ENCODE measurements at regions not wholly inside any gene's neighbourhood (a gene's known extent, or its start where the extent isn't known, plus 50 kb on each side); places are given as distances from the start of the nearest gene placed in this dataset.

DNA sequence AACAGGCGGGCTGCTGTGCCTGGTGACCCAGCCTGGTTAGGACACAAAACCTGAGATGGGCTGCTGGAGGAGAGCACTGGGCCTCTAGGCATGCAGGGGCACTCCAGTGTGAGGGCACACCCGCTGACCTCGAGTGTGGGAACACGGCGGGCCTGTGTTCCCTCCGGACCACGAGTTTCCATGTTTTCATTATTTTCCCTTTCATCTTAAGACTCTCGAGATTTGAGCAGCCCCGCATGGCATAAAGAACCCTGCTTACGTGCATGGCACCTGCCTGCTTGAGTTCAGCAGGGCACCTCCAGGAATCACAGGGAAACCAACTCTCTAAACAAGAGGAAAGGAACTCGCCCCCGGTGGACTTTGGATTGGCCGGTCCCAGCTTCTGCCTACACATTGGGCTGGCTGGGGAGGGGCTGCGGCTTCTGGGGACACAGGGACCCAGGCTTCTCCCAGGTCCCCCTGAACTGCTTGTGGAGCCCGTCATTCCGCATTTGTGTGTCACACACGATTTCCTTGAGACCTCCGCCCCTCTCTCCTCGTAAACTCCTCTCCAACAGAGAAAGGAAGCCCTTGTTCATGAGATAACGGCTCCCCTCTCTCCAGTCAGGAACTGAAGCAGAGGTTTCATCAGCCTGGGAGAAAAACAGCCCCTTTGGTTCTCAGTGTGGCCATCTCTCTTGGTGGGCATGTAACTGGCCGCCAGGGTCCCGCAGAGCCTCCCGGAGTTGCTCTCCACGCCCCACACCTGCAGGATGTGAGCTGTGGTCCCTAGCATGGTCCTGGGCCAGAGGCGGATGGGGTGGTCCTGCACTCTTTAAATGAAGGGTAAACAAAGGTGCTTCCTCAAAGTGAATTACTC lies 181.8 kb downstream of the TTLL2 start (continued):
- TF ChIP-seq ZNF546 (CRISPR knock-in tag; conservative IDR thresholded peaks at IDR 0.05) (no peak), ZNF251 (CRISPR knock-in tag; IDR thresholded peaks at IDR 0.05) (no peak), MED1 (CRISPR knock-in tag; IDR thresholded peaks at IDR 0.05) (peak; percentile 72), ZFP62 (CRISPR knock-in tag; IDR thresholded peaks at IDR 0.05) (no peak), HNF4G (IDR thresholded peaks at IDR 0.05; ENCODE audit: borderline replicate concordance, low read depth, low read length) (peak; percentile 92), HNF4G (CRISPR knock-in tag; IDR thresholded peaks at IDR 0.05; ENCODE audit: borderline replicate concordance, low read depth) (peak; percentile 94), ZNF17 (CRISPR knock-in tag; IDR thresholded peaks at IDR 0.05) (no peak), NFIC (IDR thresholded peaks at IDR 0.05; ENCODE audit: low read length) (no peak), ISX (CRISPR knock-in tag; conservative IDR thresholded peaks at IDR 0.05) (no peak), RAD51 (IDR thresholded peaks at IDR 0.05; ENCODE audit: borderline replicate concordance) (no peak), KDM5A (IDR thresholded peaks at IDR 0.05; ENCODE audit: borderline replicate concordance, low read length) (no peak), THYN1 (CRISPR knock-in tag; IDR thresholded peaks at IDR 0.05; ENCODE audit: borderline replicate concordance, low read depth) (no peak), ZMYM2 (CRISPR knock-in tag; IDR thresholded peaks at IDR 0.05) (no peak), ZNF660 (CRISPR knock-in tag; IDR thresholded peaks at IDR 0.05; ENCODE audit: borderline replicate concordance, low read depth) (no peak), TCF7L2 (IDR thresholded peaks at IDR 0.05; ENCODE audit: low read depth, low read length) (no peak), RORA (CRISPR knock-in tag; IDR thresholded peaks at IDR 0.05) (no peak), MBD4 (IDR thresholded peaks at IDR 0.05; ENCODE audit: borderline replicate concordance, low read length) (no peak), ZNF841 (CRISPR knock-in tag; IDR thresholded peaks at IDR 0.05; ENCODE audit: borderline replicate concordance) (no peak)
- TF ChIP-seq, protein P1, sequence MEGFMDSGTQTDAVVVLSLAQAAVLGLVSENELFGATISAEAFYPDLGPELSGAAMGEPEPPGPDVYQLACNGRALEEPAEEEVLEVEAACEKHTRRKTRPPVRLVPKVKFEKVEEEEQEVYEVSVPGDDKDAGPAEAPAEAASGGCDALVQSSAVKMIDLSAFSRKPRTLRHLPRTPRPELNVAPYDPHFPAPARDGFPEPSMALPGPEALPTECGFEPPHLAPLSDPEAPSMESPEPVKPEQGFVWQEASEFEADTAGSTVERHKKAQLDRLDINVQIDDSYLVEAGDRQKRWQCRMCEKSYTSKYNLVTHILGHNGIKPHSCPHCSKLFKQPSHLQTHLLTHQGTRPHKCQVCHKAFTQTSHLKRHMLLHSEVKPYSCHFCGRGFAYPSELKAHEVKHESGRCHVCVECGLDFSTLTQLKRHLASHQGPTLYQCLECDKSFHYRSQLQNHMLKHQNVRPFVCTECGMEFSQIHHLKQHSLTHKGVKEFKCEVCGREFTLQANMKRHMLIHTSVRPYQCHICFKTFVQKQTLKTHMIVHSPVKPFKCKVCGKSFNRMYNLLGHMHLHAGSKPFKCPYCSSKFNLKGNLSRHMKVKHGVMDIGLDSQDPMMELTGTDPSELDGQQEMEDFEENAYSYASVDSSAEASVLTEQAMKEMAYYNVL (CRISPR knock-in tag; IDR thresholded peaks at IDR 0.05; ENCODE audit: borderline replicate concordance), result no peak
- TF ChIP-seq, protein P2, sequence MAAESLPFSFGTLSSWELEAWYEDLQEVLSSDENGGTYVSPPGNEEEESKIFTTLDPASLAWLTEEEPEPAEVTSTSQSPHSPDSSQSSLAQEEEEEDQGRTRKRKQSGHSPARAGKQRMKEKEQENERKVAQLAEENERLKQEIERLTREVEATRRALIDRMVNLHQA (CRISPR knock-in tag; IDR thresholded peaks at IDR 0.05), result 0 out of 2 replicates have a peak, but pooled peaks have one; percentile 26
- TF ChIP-seq, protein P3, sequence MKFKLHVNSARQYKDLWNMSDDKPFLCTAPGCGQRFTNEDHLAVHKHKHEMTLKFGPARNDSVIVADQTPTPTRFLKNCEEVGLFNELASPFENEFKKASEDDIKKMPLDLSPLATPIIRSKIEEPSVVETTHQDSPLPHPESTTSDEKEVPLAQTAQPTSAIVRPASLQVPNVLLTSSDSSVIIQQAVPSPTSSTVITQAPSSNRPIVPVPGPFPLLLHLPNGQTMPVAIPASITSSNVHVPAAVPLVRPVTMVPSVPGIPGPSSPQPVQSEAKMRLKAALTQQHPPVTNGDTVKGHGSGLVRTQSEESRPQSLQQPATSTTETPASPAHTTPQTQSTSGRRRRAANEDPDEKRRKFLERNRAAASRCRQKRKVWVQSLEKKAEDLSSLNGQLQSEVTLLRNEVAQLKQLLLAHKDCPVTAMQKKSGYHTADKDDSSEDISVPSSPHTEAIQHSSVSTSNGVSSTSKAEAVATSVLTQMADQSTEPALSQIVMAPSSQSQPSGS (CRISPR knock-in tag; IDR thresholded peaks at IDR 0.05), result peak; percentile 27; the same call in 1 of the 2 replicates
- TF ChIP-seq, protein P4, sequence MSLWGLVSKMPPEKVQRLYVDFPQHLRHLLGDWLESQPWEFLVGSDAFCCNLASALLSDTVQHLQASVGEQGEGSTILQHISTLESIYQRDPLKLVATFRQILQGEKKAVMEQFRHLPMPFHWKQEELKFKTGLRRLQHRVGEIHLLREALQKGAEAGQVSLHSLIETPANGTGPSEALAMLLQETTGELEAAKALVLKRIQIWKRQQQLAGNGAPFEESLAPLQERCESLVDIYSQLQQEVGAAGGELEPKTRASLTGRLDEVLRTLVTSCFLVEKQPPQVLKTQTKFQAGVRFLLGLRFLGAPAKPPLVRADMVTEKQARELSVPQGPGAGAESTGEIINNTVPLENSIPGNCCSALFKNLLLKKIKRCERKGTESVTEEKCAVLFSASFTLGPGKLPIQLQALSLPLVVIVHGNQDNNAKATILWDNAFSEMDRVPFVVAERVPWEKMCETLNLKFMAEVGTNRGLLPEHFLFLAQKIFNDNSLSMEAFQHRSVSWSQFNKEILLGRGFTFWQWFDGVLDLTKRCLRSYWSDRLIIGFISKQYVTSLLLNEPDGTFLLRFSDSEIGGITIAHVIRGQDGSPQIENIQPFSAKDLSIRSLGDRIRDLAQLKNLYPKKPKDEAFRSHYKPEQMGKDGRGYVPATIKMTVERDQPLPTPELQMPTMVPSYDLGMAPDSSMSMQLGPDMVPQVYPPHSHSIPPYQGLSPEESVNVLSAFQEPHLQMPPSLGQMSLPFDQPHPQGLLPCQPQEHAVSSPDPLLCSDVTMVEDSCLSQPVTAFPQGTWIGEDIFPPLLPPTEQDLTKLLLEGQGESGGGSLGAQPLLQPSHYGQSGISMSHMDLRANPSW (CRISPR knock-in tag; IDR thresholded peaks at IDR 0.05; ENCODE audit: borderline replicate concordance), result no peak
- TF ChIP-seq, protein P5, sequence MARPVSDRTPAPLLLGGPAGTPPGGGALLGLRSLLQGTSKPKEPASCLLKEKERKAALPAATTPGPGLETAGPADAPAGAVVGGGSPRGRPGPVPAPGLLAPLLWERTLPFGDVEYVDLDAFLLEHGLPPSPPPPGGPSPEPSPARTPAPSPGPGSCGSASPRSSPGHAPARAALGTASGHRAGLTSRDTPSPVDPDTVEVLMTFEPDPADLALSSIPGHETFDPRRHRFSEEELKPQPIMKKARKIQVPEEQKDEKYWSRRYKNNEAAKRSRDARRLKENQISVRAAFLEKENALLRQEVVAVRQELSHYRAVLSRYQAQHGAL (CRISPR knock-in tag; IDR thresholded peaks at IDR 0.05; ENCODE audit: not compliant biosample characterization), result no peak
